ENCODE measurements at regions not wholly inside any gene's neighbourhood (a gene's known extent, or its start where the extent isn't known, plus 50 kb on each side); places are given as distances from the start of the nearest gene placed in this dataset.

DNA sequence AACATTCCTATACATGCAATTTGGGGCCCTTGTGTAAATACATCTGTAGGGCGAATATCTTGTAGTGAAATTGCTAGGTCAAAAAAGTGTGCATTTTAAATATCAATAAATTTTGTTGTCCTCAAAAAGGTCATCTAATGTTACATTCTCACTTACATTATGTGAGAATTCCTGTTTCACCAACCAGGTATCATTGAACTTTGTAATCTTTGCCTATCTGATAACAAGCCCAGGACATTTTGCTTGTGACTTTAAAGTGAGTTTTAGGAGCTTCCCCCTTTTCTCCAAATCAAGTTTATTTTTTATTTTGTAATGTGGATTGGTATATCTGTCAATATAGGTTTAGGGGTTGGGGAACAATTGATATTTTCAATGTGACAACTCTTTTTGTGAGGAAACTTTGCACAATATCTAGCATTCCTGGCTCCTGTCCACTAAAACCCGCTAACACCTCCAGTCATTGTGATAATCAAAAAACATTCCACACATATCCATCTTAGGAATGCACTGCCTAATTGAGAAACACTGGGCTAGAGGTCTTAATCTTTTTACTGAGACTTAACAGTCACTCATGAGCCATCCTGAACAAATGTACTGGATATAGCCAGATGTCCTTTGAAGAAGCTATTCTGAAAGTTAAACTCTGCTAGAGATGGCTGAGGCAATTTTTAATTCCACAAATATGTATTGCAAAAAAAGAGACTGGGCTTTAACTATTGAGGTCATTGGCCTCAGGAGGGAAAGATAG, 72.5 kb upstream of the SLC1A1 start:
- no peak for TF ChIP-seq EP300 (IDR thresholded peaks at IDR 0.05)
- TF ChIP-seq, protein P1, sequence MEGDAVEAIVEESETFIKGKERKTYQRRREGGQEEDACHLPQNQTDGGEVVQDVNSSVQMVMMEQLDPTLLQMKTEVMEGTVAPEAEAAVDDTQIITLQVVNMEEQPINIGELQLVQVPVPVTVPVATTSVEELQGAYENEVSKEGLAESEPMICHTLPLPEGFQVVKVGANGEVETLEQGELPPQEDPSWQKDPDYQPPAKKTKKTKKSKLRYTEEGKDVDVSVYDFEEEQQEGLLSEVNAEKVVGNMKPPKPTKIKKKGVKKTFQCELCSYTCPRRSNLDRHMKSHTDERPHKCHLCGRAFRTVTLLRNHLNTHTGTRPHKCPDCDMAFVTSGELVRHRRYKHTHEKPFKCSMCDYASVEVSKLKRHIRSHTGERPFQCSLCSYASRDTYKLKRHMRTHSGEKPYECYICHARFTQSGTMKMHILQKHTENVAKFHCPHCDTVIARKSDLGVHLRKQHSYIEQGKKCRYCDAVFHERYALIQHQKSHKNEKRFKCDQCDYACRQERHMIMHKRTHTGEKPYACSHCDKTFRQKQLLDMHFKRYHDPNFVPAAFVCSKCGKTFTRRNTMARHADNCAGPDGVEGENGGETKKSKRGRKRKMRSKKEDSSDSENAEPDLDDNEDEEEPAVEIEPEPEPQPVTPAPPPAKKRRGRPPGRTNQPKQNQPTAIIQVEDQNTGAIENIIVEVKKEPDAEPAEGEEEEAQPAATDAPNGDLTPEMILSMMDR (IDR thresholded peaks at IDR 0.05), result no peak
